ENCODE measurements at regions not wholly inside any gene's neighbourhood (a gene's known extent, or its start where the extent isn't known, plus 50 kb on each side); places are given as distances from the start of the nearest gene placed in this dataset.

DNA sequence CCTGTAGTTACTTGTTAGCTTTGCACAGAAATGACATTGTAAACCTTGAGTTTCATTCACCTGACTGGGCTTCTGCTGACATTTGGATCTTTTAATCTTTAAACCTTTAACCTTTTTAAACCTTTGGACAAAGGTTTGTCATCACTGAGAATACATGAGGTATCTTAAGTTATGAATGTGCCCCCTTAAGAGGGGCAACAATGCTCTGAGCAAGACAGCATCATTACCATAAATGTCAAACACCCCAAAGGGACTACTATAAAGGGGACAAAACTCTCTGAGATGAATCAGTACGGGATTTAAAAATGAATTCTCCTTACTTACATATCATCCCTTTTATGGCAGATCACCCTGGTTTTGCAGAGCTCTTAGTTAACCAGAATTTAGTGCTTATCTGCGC, 203.3 kb downstream of the COG6 start:
- no peak for TF ChIP-seq EZH2phosphoT487 (IDR thresholded peaks at IDR 0.05)
- TF ChIP-seq, protein P1, sequence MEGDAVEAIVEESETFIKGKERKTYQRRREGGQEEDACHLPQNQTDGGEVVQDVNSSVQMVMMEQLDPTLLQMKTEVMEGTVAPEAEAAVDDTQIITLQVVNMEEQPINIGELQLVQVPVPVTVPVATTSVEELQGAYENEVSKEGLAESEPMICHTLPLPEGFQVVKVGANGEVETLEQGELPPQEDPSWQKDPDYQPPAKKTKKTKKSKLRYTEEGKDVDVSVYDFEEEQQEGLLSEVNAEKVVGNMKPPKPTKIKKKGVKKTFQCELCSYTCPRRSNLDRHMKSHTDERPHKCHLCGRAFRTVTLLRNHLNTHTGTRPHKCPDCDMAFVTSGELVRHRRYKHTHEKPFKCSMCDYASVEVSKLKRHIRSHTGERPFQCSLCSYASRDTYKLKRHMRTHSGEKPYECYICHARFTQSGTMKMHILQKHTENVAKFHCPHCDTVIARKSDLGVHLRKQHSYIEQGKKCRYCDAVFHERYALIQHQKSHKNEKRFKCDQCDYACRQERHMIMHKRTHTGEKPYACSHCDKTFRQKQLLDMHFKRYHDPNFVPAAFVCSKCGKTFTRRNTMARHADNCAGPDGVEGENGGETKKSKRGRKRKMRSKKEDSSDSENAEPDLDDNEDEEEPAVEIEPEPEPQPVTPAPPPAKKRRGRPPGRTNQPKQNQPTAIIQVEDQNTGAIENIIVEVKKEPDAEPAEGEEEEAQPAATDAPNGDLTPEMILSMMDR (IDR thresholded peaks at IDR 0.05) = no peak
- no peak for TF ChIP-seq EZH2 (IDR thresholded peaks at IDR 0.05)
